GM06990 (cell line): ENCODE measurements at regions not wholly inside any gene's neighbourhood (a gene's known extent, or its start where the extent isn't known, plus 50 kb on each side); places are given as distances from the start of the nearest gene placed in this dataset.

Source experiments
- DNase-seq: peaks from one replicate; pipeline ENCODE4 v3.0.0-alpha.2; 2011; ENCODE audit not compliant: insufficient read length; ENCODE audit errors: extremely low read depth
- H3K27me3 ChIP-seq: replicated peaks from 2 replicates; pipeline ENCODE4 v1.6.0; 2011; ENCODE audit warnings: low read length; ENCODE audit not compliant: control insufficient read depth, insufficient read depth
- H3K36me3 ChIP-seq: 2 replicates; pipeline ENCODE4 v1.5.1; 2011; ENCODE audit warnings: low read length; ENCODE audit not compliant: control insufficient read depth, insufficient read depth
- H3K4me3 ChIP-seq: replicated peaks from 2 replicates; pipeline ENCODE4 v1.5.1; 2011; ENCODE audit warnings: low read depth, mild to moderate bottlenecking, control low read depth, low read length
- CTCF ChIP-seq: IDR thresholded peaks from 2 replicates; pipeline ENCODE4 v1.5.1; 2011; ENCODE audit warnings: low read length, control low read depth, mild to moderate bottlenecking, inconsistent platforms; ENCODE audit not compliant: insufficient read depth, poor library complexity, severe bottlenecking

DNA sequence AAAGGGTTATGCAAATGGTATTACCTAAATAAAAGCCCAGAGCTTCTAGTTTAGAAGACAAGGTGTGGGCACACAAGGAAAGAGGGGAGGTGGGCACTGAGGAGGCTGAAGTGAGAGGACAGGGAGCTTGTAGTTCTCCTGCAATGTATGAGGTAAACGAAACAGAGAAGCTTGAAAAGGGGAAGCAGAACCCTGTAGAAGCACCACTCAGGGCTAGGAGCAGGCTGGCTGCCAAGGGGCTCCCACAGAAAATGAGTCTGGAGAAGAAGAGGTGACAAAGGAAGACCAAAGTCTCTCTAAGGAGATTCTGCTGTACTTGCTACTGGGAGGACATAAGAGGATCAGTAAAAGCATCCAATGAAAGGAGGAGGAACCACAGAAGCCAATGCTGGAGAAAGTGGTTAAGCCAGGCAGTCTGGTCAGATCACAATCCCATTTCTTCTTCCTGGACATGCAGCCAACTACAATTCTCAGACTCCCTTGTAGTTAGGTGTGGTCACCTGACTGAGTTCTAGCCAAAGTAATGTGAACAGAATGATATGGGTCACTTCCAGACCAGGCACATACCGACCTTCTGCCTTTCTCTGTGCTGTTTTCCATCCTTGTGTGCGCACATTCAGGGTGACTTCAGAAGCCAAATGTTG lies 174.5 kb upstream of the MAP3K1 start:
- peak; percentile 15 for DNase-seq
- Histone ChIP-seq H3K27me3 (peaks cover 2% of the 10 kb centered on the region; the same call in 1 of the 2 replicates), H3K4me3 (no peak overlapping the region), H3K36me3 (no peaks in the 10 kb centered on the region)
- no peak for TF ChIP-seq CTCF

- no peaks in the 10 kb centered on the region for H3K36me3 ChIP-seq
- no peak overlapping the region for H3K4me3 ChIP-seq
- no peak for TF ChIP-seq CTCF
- DNase-seq = no peak
- H3K27me3 ChIP-seq = peaks cover 2% of the 10 kb centered on the region; the same call in 1 of the 2 replicates
These were observed 175.9 kb upstream of the MAP3K1 start for GRCh38 chr5:56639476-56639875.

- DNase-seq = no peak
- H3K27me3 ChIP-seq = peaks cover 2% of the 10 kb centered on the region; the same call in 1 of the 2 replicates
- H3K4me3 ChIP-seq = no peak overlapping the region
- no peaks in the 10 kb centered on the region for H3K36me3 ChIP-seq
- no peak for TF ChIP-seq CTCF
These were observed 176.5 kb upstream of the MAP3K1 start for GRCh38 chr5:56638768-56639238.

DNA sequence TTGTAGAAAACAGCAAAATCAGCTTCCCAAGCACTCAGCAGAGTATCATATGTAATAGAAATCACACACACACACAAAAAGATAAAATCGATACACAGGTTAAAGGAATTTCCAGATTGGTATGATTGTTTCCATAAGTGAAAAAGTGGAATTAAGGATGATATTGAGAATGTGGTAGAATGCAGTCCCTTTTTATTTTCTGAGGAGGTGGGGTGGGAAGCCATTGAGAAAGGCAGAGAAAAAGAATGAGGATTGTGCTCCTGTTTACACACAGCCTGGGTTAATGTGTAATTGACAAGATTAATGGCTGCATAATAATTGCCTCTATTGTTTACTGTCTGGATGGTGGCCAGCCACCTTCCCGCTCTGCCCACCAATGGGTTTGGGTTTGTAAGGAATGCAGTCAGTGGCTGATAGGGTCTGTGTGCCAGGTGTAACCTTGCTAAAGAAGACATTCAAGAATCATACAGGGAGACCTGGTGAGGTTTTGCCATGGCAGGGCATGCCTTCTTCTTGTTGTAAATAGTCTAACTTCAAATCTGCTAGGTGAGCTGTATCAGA lies 177.2 kb upstream of the MAP3K1 start:
- no peaks in the 10 kb centered on the region for H3K36me3 ChIP-seq
- peaks cover 2% of the 10 kb centered on the region; the same call in 1 of the 2 replicates for H3K27me3 ChIP-seq
- no peak for TF ChIP-seq CTCF
- DNase-seq = no peak
- H3K4me3 ChIP-seq = no peak overlapping the region

DNA sequence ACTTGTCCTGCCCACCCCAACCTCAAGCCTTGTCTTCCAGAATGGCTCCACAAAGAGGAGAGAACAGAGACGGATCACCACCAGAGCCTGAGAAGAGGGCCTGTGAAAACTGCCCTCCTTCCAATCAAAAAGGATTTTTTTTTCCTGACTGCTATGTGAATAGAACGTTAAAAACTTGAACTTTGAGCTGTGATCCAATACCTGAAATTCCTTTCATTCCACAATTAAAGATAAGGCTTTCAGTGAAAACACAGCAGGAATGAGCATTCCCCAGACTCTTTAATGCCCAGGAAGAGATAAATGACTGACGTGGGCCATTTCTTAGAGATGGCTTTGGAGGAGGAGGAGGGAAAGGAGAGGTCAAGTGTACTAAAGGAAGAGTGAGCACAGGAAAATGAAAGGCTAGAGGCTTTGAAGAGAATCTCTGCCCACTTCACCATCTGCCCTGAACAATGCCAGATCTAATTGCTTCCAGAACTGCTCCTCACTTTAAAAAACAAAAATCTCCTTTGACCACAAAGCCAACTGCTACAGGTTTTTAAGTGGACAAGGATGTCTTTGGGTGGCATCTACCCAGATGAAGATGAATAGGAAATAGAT lies 177.9 kb upstream of the MAP3K1 start:
- no peak for TF ChIP-seq CTCF
- no peak for DNase-seq
- Histone ChIP-seq H3K4me3 (no peak overlapping the region), H3K27me3 (peaks cover 2% of the 10 kb centered on the region; the same call in 1 of the 2 replicates), H3K36me3 (no peaks in the 10 kb centered on the region)
